ENCODE measurements at regions not wholly inside any gene's neighbourhood (a gene's known extent, or its start where the extent isn't known, plus 50 kb on each side); places are given as distances from the start of the nearest gene placed in this dataset.

DNA sequence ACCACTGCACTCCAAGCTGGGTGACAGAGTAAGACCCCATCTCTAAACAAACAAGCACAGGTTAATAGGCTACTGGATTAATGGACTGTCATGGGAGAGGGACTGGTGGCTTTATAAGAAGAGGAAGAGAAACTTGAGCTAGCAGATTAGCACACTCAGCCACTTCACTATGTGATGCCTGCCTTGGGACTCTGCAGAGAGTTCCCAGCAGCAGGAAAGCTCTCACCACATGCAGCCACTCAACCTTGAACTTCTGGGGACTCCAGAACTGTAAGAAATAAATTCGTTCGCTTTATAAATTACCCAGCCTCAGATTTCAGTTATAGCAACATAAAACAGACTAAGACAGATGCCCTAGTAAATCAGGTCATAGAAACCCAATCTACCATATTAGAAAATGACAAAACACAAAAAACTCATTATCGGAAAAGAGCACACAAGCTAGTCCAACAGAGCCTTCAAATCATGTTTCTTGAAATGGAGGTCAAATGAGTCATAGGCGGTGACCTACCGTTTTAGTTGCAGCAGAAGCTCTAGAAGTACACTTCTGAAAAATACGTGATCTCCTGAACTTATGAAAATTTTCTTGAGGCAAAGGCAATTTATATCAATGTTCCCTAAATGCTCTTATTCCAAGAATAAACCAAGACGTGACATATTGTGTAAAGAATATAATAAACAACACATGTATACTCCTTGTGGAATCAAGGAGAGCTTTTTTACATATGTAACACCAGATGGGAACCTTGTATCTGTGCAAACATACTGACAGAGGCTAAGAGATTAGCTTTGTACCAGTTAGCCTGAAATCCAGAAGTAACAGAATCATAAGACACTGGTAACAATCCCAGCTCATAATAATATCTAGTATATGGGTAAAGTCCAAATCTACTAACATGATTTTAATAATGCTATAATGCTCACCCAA, 340.9 kb upstream of the SGCG start:
- FAIRE-seq = no peak
- TF ChIP-seq TAF1 (IDR thresholded peaks at IDR 0.05; ENCODE audit: low read depth, low read length) (no peak), JUN (IDR thresholded peaks at IDR 0.05; ENCODE audit: low read depth, low read length) (no peak), KDM5A (IDR thresholded peaks at IDR 0.05; ENCODE audit: low read length) (no peak), GTF2F1 (IDR thresholded peaks at IDR 0.05; ENCODE audit: borderline replicate concordance, low read depth, low read length) (no peak), CBX8 (IDR thresholded peaks at IDR 0.05; ENCODE audit: borderline replicate concordance, low read depth, low read length) (no peak), TEAD4 (IDR thresholded peaks at IDR 0.05; ENCODE audit: low read depth, low read length) (no peak), NANOG (IDR thresholded peaks at IDR 0.05; ENCODE audit: insufficient read depth, low read depth, low read length, poor library complexity, severe bottlenecking) (no peak), USF2 (IDR thresholded peaks at IDR 0.05; ENCODE audit: low read length) (no peak), CEBPB (IDR thresholded peaks at IDR 0.05; ENCODE audit: low read depth, low read length) (no peak), SAP30 (IDR thresholded peaks at IDR 0.05; ENCODE audit: insufficient read depth, insufficient replicate concordance, low read length) (no peak), KDM1A (IDR thresholded peaks at IDR 0.05; ENCODE audit: borderline replicate concordance, low read length) (no peak), POU5F1 (IDR thresholded peaks at IDR 0.05; ENCODE audit: low read depth, low read length) (no peak)

More for the DNA sequence above, 340.9 kb upstream of the SGCG start:
- Histone ChIP-seq H3K18ac (ENCODE audit: extremely low read depth, low read length) (no peak overlapping the region), H3K4ac (replicated peaks; ENCODE audit: insufficient read length, low read depth, low read length) (no peak overlapping the region), H3K79me2 (ENCODE audit: control insufficient read depth in 1 of 2, insufficient read depth in 2 of 2, low read length in 2 of 2) (no peaks in the 10 kb centered on the region), H2BK120ac (replicated peaks; ENCODE audit: low read depth, low read length) (no peak overlapping the region), H3K36me3 (ENCODE audit: control insufficient read depth in 2 of 4, insufficient read depth in 4 of 4, low read length in 3 of 4) (no peaks in the 10 kb centered on the region), H3K23me2 (ENCODE audit: low read depth, low read length) (no peaks in the 10 kb centered on the region), H3K9me3 (ENCODE audit: insufficient read depth in 2 of 2, low read depth in 1 of 2, low read length in 1 of 2) (no peaks in the 10 kb centered on the region), H3K27me3 (replicated peaks in 1 of 4; ENCODE audit: control insufficient read depth in 3 of 4, extremely low read depth in 1 of 4, insufficient read depth in 3 of 4, low read length in 3 of 4) (no peaks in the 10 kb centered on the region), H4K20me1 (replicated peaks in 1 of 2; ENCODE audit: control insufficient read depth in 1 of 2, insufficient read depth in 2 of 2, low read length in 2 of 2) (no peaks in the 10 kb centered on the region), H2BK20ac (ENCODE audit: low read length) (no peak overlapping the region), H3K79me1 (ENCODE audit: low read depth, low read length) (no peaks in the 10 kb centered on the region), H3K4me3 (ENCODE audit: extremely low read depth in 1 of 4, insufficient read depth in 2 of 4, low read depth in 3 of 4, low read length in 4 of 4) (no peak overlapping the region), H3K4me2 (ENCODE audit: insufficient read depth in 1 of 2, low read depth in 2 of 2, low read length in 2 of 2) (no peak overlapping the region), H2BK15ac (ENCODE audit: low read length) (no peak overlapping the region), H3K56ac (replicated peaks; ENCODE audit: insufficient read length, low read depth, low read length) (no peak overlapping the region), H2BK12ac (ENCODE audit: low read depth, low read length) (no peak overlapping the region), H4K91ac (replicated peaks; ENCODE audit: insufficient read length, low read length) (no peak overlapping the region), H3K27ac (ENCODE audit: low read depth, low read length) (no peak overlapping the region), H3K4me1 (replicated peaks in 1 of 4; ENCODE audit: control insufficient read depth in 3 of 4, insufficient read depth in 4 of 4, low read length in 3 of 4) (no peaks in the 10 kb centered on the region), H4K5ac (ENCODE audit: insufficient read length, low read depth, low read length) (no peak overlapping the region), H2AK5ac (ENCODE audit: low read depth, low read length) (no peak overlapping the region), H3K23ac (ENCODE audit: insufficient read length) (no peak overlapping the region), H3K14ac (ENCODE audit: insufficient read length) (no peak overlapping the region), H3K9ac (replicated peaks in 1 of 4; ENCODE audit: extremely low read depth in 1 of 4, low read depth in 3 of 4, low read length in 3 of 4) (no peak overlapping the region), H2BK5ac (ENCODE audit: low read depth, low read length) (no peak overlapping the region), H2AFZ (ENCODE audit: low read length) (no peak overlapping the region), H4K8ac (ENCODE audit: extremely low read depth, insufficient read depth, low read length) (no peak overlapping the region)
- POLR2A ChIA-PET (ENCODE audit: partially characterized antibody) = interaction anchor here (0.8 kb wide), 1 partner anchor 8 kb away, joined by 3 read pairs; no protein-coding TSS in a partner anchor
- CTCF ChIA-PET (ENCODE audit: partially characterized antibody) = interaction anchor here (1.2 kb wide), 1 partner anchor 188 kb away, joined by 3 read pairs; no protein-coding TSS in a partner anchor
- no peak for DNase-seq (ENCODE audit: low read depth in 1 of 2, low spot score in 2 of 2)
- WGBS, 2 experiments (ENCODE audit: extremely low coverage in 1 of 2, insufficient coverage in 1 of 2, insufficient read length in 1 of 2, insufficient replicate concordance in 2 of 2, low coverage in 1 of 2, low lambda C conversion rate in 2 of 2, missing lambda C conversion rate in 1 of 2) = 91% methylated on average over 7 of the region's 7 CpGs; no CpG with 5 or more reads in 1 of the 2 experiments
